GM23338 (cell line): ENCODE measurements at regions not wholly inside any gene's neighbourhood (a gene's known extent, or its start where the extent isn't known, plus 50 kb on each side); places are given as distances from the start of the nearest gene placed in this dataset.
"Not testable (repeated sequence)": the region's sequence is repeated elsewhere in the genome, so short reads cannot be mapped to it uniquely, and the experiment has no call there.

ENCODE experiments used
- ATAC-seq: fragments of 200-7000 bp; cut with Tn5 transposase; 3 replicates; pipeline ENCODE4 v1.9.1; 2020
- DNase-seq: peaks from one replicate; pipeline ENCODE4 v3.0.0-alpha.2; 2015; ENCODE audit warnings: low spot score
- H2AFZ ChIP-seq: fragments of 200-600 bp; sonication (generic); 2 replicates; pipeline ENCODE4 v1.8.0; 2016; ENCODE audit warnings: antibody characterized with exemption, mild to moderate bottlenecking, moderate library complexity
- H3F3A ChIP-seq: fragments of 200-600 bp; sonication (generic); replicated peaks from 2 replicates; pipeline ENCODE4 v1.8.0; 2017; ENCODE audit warnings: antibody characterized with exemption, mixed run types, low read depth
- H3K27ac ChIP-seq: fragments of 200-600 bp; sonication (generic); 2 replicates; pipeline ENCODE4 v1.6.1; 2016; ENCODE audit warnings: low read depth
- H3K27me3 ChIP-seq: fragments of 200-600 bp; sonication (generic); 2 replicates; pipeline ENCODE4 v1.8.0; 2016; ENCODE audit warnings: mild to moderate bottlenecking, mixed run types, moderate library complexity; ENCODE audit not compliant: insufficient read depth
- H3K36me3 ChIP-seq: fragments of 200-600 bp; sonication (generic); 2 replicates; pipeline ENCODE4 v1.8.0; 2016; ENCODE audit warnings: mild to moderate bottlenecking; ENCODE audit not compliant: insufficient read depth
- H3K4me1 ChIP-seq: fragments of 200-600 bp; sonication (generic); 2 replicates; pipeline ENCODE4 v1.8.0; 2016; ENCODE audit warnings: mild to moderate bottlenecking, moderate library complexity; ENCODE audit not compliant: insufficient read depth
- H3K4me2 ChIP-seq: fragments of 200-600 bp; sonication (generic); 2 replicates; pipeline ENCODE4 v1.7.1; 2017; ENCODE audit warnings: mixed run types
- H3K4me3 ChIP-seq: fragments of 200-600 bp; sonication (generic); 2 replicates; pipeline ENCODE4 v1.6.1; 2016; ENCODE audit warnings: mixed run types
- H3K79me2 ChIP-seq: fragments of 200-600 bp; sonication (generic); replicated peaks from 2 replicates; pipeline ENCODE4 v1.8.0; 2017; ENCODE audit warnings: mild to moderate bottlenecking; ENCODE audit not compliant: insufficient read depth
- H3K9me2 ChIP-seq: fragments of 200-600 bp; sonication (generic); 2 replicates; pipeline ENCODE4 v1.8.0; 2017; ENCODE audit not compliant: insufficient read depth
- H4K20me1 ChIP-seq: fragments of 200-600 bp; sonication (generic); replicated peaks from 2 replicates; pipeline ENCODE4 v1.8.0; 2017; ENCODE audit warnings: mild to moderate bottlenecking; ENCODE audit not compliant: insufficient read depth
- H3K27ac Mint-ChIP-seq: 2 replicates; pipeline ENCODE4 v1.8.0; 2020; ENCODE audit warnings: inconsistent platforms, mild to moderate bottlenecking, moderate library complexity, mixed read lengths
- H3K27me3 Mint-ChIP-seq: 3 replicates; pipeline ENCODE4 v1.8.0; 2022; ENCODE audit warnings: low read depth, mild to moderate bottlenecking, moderate library complexity, mixed read lengths, inconsistent platforms; ENCODE audit not compliant: insufficient read depth, poor library complexity
- H3K36me3 Mint-ChIP-seq: 3 replicates; pipeline ENCODE4 v1.8.0; 2021; ENCODE audit warnings: low read depth, mild to moderate bottlenecking, inconsistent platforms, moderate library complexity, mixed read lengths
- H3K4me1 Mint-ChIP-seq: 3 replicates; pipeline ENCODE4 v1.8.0; 2020; ENCODE audit warnings: mild to moderate bottlenecking, inconsistent platforms, mixed read lengths
- H3K4me3 Mint-ChIP-seq: 3 replicates; pipeline ENCODE4 v1.8.0; 2021; ENCODE audit warnings: moderate library complexity, mild to moderate bottlenecking, inconsistent platforms, mixed read lengths
- H3K9me3 Mint-ChIP-seq: 3 replicates; pipeline ENCODE4 v1.8.0; 2020; ENCODE audit warnings: moderate library complexity, mild to moderate bottlenecking, inconsistent platforms, mixed read lengths
- CREB1 ChIP-seq: fragments of 250-450 bp; sonication (Bioruptor Pico); IDR thresholded peaks from 2 replicates; pipeline ENCODE4 v1.5.0; 2020; ENCODE audit warnings: low read depth, mild to moderate bottlenecking, moderate library complexity
- EZH2 ChIP-seq: fragments of 200-600 bp; sonication (generic); IDR thresholded peaks from one replicate; pipeline ENCODE4 v1.8.0; 2017; ENCODE audit warnings: antibody characterized with exemption, mild to moderate bottlenecking, low read depth; ENCODE audit not compliant: unreplicated experiment
- EZH2phosphoT487 ChIP-seq: fragments of 200-600 bp; sonication (generic); IDR thresholded peaks from one replicate; pipeline ENCODE4 v1.8.1; 2018; ENCODE audit warnings: antibody characterized with exemption; ENCODE audit not compliant: unreplicated experiment
- NANOG ChIP-seq: IDR thresholded peaks from 2 replicates; pipeline ENCODE4 v1.6.1; 2016; ENCODE audit warnings: antibody characterized with exemption, borderline replicate concordance
- ZNF114 ChIP-seq: fragments of 250-450 bp; sonication (Bioruptor Pico); IDR thresholded peaks from 2 replicates; pipeline ENCODE4 v1.5.0; 2020; ENCODE audit warnings: mild to moderate bottlenecking, moderate library complexity
- ZNF331 ChIP-seq: fragments of 250-450 bp; sonication (Bioruptor Pico); IDR thresholded peaks from 2 replicates; pipeline ENCODE4 v1.5.0; 2020; ENCODE audit warnings: low read depth, mild to moderate bottlenecking, moderate library complexity
- TF ChIP-seq, protein P1 (sequence below): fragments of 250-450 bp; sonication (Bioruptor Pico); IDR thresholded peaks from 2 replicates; pipeline ENCODE4 v1.5.0; 2020; ENCODE audit warnings: mild to moderate bottlenecking, moderate library complexity
- TF ChIP-seq, protein P2 (sequence below): IDR thresholded peaks from 2 replicates; pipeline ENCODE4 v1.6.1; 2016; ENCODE audit warnings: antibody characterized with exemption
- TF ChIP-seq, protein P3 (sequence below), 2 experiments: fragments of 200-600 bp in 1 of 2; sonication (generic) in 1 of 2; conservative IDR thresholded peaks; 2 replicates each; pipeline versions ENCODE4 v1.5.1 to v1.6.1; 2016 to 2017; ENCODE audit warnings: antibody characterized with exemption in 2 of 2, low read depth in 2 of 2, mild to moderate bottlenecking in 2 of 2, moderate library complexity in 1 of 2

DNA sequence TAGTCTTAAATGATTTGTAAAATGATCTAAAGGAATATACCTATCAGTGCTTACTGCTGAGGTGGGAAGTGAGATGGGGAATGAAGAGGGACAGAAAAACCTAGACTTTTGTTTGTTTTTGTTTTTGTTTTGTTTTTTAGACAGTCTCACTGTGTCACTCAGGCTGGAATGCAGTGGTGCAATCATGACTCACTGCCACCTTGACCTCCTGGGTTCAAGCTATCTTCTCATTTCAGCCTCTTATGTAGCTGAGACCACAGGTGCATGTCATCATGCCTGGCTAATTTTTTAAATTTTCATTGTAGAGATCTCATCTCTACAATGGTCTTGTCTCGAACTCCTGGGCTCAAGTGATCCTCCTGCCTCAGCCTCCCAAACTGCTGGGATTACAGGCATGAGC lies 116.4 kb upstream of the SEM1 start (continued):
- TF ChIP-seq, protein P1, sequence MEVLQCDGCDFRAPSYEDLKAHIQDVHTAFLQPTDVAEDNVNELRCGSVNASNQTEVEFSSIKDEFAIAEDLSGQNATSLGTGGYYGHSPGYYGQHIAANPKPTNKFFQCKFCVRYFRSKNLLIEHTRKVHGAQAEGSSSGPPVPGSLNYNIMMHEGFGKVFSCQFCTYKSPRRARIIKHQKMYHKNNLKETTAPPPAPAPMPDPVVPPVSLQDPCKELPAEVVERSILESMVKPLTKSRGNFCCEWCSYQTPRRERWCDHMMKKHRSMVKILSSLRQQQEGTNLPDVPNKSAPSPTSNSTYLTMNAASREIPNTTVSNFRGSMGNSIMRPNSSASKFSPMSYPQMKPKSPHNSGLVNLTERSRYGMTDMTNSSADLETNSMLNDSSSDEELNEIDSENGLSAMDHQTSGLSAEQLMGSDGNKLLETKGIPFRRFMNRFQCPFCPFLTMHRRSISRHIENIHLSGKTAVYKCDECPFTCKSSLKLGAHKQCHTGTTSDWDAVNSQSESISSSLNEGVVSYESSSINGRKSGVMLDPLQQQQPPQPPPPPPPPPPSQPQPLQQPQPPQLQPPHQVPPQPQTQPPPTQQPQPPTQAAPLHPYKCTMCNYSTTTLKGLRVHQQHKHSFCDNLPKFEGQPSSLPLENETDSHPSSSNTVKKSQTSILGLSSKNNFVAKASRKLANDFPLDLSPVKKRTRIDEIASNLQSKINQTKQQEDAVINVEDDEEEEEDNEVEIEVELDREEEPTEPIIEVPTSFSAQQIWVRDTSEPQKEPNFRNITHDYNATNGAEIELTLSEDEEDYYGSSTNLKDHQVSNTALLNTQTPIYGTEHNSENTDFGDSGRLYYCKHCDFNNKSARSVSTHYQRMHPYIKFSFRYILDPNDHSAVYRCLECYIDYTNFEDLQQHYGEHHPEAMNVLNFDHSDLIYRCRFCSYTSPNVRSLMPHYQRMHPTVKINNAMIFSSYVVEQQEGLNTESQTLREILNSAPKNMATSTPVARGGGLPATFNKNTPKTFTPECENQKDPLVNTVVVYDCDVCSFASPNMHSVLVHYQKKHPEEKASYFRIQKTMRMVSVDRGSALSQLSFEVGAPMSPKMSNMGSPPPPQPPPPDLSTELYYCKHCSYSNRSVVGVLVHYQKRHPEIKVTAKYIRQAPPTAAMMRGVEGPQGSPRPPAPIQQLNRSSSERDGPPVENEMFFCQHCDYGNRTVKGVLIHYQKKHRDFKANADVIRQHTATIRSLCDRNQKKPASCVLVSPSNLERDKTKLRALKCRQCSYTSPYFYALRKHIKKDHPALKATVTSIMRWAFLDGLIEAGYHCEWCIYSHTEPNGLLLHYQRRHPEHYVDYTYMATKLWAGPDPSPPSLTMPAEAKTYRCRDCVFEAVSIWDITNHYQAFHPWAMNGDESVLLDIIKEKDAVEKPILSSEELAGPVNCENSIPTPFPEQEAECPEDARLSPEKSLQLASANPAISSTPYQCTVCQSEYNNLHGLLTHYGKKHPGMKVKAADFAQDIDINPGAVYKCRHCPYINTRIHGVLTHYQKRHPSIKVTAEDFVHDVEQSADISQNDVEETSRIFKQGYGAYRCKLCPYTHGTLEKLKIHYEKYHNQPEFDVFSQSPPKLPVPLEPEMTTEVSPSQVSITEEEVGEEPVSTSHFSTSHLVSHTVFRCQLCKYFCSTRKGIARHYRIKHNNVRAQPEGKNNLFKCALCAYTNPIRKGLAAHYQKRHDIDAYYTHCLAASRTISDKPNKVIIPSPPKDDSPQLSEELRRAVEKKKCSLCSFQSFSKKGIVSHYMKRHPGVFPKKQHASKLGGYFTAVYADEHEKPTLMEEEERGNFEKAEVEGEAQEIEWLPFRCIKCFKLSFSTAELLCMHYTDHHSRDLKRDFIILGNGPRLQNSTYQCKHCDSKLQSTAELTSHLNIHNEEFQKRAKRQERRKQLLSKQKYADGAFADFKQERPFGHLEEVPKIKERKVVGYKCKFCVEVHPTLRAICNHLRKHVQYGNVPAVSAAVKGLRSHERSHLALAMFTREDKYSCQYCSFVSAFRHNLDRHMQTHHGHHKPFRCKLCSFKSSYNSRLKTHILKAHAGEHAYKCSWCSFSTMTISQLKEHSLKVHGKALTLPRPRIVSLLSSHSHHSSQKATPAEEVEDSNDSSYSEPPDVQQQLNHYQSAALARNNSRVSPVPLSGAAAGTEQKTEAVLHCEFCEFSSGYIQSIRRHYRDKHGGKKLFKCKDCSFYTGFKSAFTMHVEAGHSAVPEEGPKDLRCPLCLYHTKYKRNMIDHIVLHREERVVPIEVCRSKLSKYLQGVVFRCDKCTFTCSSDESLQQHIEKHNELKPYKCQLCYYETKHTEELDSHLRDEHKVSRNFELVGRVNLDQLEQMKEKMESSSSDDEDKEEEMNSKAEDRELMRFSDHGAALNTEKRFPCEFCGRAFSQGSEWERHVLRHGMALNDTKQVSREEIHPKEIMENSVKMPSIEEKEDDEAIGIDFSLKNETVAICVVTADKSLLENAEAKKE (CRISPR knock-in tag) = no peak
- TF ChIP-seq, protein P2, sequence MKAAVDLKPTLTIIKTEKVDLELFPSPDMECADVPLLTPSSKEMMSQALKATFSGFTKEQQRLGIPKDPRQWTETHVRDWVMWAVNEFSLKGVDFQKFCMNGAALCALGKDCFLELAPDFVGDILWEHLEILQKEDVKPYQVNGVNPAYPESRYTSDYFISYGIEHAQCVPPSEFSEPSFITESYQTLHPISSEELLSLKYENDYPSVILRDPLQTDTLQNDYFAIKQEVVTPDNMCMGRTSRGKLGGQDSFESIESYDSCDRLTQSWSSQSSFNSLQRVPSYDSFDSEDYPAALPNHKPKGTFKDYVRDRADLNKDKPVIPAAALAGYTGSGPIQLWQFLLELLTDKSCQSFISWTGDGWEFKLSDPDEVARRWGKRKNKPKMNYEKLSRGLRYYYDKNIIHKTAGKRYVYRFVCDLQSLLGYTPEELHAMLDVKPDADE = no peak

DNA sequence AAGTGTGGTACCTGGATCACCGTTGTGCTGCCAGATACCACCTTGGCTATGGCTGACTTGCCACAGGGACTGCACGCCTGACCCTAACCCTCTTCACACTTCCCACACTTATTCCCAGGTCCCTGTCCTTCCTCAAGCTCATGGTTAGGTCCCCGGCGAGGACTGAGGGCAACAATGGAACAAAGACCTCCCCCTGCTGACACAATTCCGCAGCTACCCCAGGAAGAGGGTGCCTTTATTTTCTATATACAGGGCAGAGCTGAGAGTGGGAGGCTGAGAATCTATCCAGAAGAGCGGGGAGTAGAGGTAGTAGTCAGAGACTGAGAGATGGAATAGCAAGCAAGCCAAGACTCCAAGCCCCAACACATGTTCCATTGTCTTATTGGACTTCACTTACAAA lies 118.1 kb upstream of the SEM1 start:
- no peaks in the 10 kb centered on the region for H3K4me1 Mint-ChIP-seq
- H4K20me1 ChIP-seq = no peaks in the 10 kb centered on the region
- no peaks in the 10 kb centered on the region for H3K36me3 ChIP-seq
- H3K9me3 Mint-ChIP-seq = no peaks in the 10 kb centered on the region
- no peaks in the 10 kb centered on the region for H3F3A ChIP-seq
- H3K27me3 ChIP-seq = no peaks in the 10 kb centered on the region
- H3K4me3 ChIP-seq = no peak overlapping the region
- no peak overlapping the region for H3K4me2 ChIP-seq
- no peaks in the 10 kb centered on the region for H3K36me3 Mint-ChIP-seq
- H3K79me2 ChIP-seq = no peaks in the 10 kb centered on the region
- no peak overlapping the region for H3K27ac ChIP-seq
- H3K27ac Mint-ChIP-seq = no peak overlapping the region
- DNase-seq (peak; percentile 55), ATAC-seq (peak; percentile 88)
- no peak for TF ChIP-seq EZH2phosphoT487
- no peak for TF ChIP-seq NANOG
- no peak for TF ChIP-seq ZNF114
- TF ChIP-seq, protein P3, sequence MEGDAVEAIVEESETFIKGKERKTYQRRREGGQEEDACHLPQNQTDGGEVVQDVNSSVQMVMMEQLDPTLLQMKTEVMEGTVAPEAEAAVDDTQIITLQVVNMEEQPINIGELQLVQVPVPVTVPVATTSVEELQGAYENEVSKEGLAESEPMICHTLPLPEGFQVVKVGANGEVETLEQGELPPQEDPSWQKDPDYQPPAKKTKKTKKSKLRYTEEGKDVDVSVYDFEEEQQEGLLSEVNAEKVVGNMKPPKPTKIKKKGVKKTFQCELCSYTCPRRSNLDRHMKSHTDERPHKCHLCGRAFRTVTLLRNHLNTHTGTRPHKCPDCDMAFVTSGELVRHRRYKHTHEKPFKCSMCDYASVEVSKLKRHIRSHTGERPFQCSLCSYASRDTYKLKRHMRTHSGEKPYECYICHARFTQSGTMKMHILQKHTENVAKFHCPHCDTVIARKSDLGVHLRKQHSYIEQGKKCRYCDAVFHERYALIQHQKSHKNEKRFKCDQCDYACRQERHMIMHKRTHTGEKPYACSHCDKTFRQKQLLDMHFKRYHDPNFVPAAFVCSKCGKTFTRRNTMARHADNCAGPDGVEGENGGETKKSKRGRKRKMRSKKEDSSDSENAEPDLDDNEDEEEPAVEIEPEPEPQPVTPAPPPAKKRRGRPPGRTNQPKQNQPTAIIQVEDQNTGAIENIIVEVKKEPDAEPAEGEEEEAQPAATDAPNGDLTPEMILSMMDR (conservative IDR thresholded peaks at IDR 0.05; ENCODE audit: low read depth in 2 of 2) = peak; percentile 48 to 62
- no peak for TF ChIP-seq ZNF331 (CRISPR knock-in tag)
- TF ChIP-seq, protein P2 = no peak
- TF ChIP-seq CREB1 (CRISPR knock-in tag) = no peak
- no peak for TF ChIP-seq EZH2
- H3K4me1 ChIP-seq = no peaks in the 10 kb centered on the region
- no peak overlapping the region for H3K4me3 Mint-ChIP-seq
- no peak overlapping the region for H2AFZ ChIP-seq
- H3K27me3 Mint-ChIP-seq = no peaks in the 10 kb centered on the region
- H3K9me2 ChIP-seq = no peaks in the 10 kb centered on the region

DNA sequence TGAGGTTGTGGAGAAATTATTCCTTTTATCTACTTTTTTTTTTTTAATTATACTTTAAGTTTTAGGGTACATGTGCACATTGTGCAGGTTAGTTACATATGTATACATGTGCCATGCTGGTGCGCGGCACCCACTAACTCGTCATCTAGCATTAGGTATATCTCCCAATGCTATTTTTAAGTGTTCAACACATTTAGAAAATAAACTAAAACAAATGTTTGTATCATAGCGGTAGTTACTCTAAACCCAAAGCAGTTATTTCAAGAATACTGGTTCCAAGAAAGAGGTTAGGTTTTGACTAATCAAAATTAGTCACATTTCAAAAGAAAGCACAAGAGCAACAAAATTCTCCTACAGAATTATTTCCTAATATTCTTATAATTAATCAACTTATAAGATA lies 119.5 kb upstream of the SEM1 start:
- H3K4me3 ChIP-seq, H3K27me3 Mint-ChIP-seq: not testable (repeated sequence)

More for the DNA sequence above, 119.5 kb upstream of the SEM1 start:
- H3K9me2 ChIP-seq, H3K4me2 ChIP-seq, H3F3A ChIP-seq, H3K4me1 Mint-ChIP-seq, H3K4me1 ChIP-seq, H3K36me3 Mint-ChIP-seq, H3K9me3 Mint-ChIP-seq, H2AFZ ChIP-seq, ATAC-seq, H3K36me3 ChIP-seq, H3K27ac Mint-ChIP-seq, H4K20me1 ChIP-seq, DNase-seq, H3K79me2 ChIP-seq, H3K4me3 Mint-ChIP-seq, H3K27ac ChIP-seq, H3K27me3 ChIP-seq: not testable (repeated sequence)
